ENCODE measurements at regions not wholly inside any gene's neighbourhood (a gene's known extent, or its start where the extent isn't known, plus 50 kb on each side); places are given as distances from the start of the nearest gene placed in this dataset.

GRCh38 chr2:120667981-120668380 is 67.7 kb upstream of the GLI2 start:
- H2AFZ ChIP-seq (ENCODE audit: low read depth, low read length) = no peak overlapping the region
- H3K36me3 ChIP-seq (ENCODE audit: insufficient read depth, low read length) = no peaks in the 10 kb centered on the region
- no peak overlapping the region for H3K4me3 ChIP-seq (ENCODE audit: insufficient read depth, low read depth, low read length)
- no peaks in the 10 kb centered on the region for H3K79me2 ChIP-seq (ENCODE audit: insufficient read depth, low read length)
- H3K9me3 ChIP-seq (ENCODE audit: insufficient read depth, low read depth, low read length) = peaks cover 5% of the 10 kb centered on the region
- no peak for FAIRE-seq
- Mint-ChIP-seq H3K4me3 (ENCODE audit: unreplicated experiment) (no peak overlapping the region), H3K27ac (ENCODE audit: unreplicated experiment) (no peak overlapping the region), H3K4me1 (ENCODE audit: low read depth, unreplicated experiment) (peaks cover 2% of the 10 kb centered on the region), H3K9me3 (ENCODE audit: unreplicated experiment) (peaks cover 42% of the 10 kb centered on the region), H3K27me3 (ENCODE audit: low read depth, unreplicated experiment) (peaks cover 31% of the 10 kb centered on the region), H3K36me3 (ENCODE audit: low read depth, unreplicated experiment) (peaks cover 4% of the 10 kb centered on the region)
- H3K27me3 ChIP-seq (ENCODE audit: insufficient read depth, low read length) = no peaks in the 10 kb centered on the region
- no peak for DNase-seq (ENCODE audit: low read depth)
- TF ChIP-seq CTCF (IDR thresholded peaks at IDR 0.05; ENCODE audit: insufficient read depth, low read depth, low read length) = no peak
- TF ChIP-seq EZH2 (IDR thresholded peaks at IDR 0.05; ENCODE audit: insufficient read depth, low read length) = no peak
- no peak overlapping the region for H3K9ac ChIP-seq (ENCODE audit: low read length)
- H3K4me1 ChIP-seq (ENCODE audit: insufficient read depth, low read length) = peaks cover 7% of the 10 kb centered on the region
- H4K20me1 ChIP-seq (ENCODE audit: insufficient read depth, low read length) = no peaks in the 10 kb centered on the region
- no peak overlapping the region for H3K4me2 ChIP-seq (ENCODE audit: low read length)
- H3K27ac ChIP-seq (ENCODE audit: low read depth, low read length) = no peak overlapping the region

GRCh38 chr2:120669121-120669952 is 66.3 kb upstream of the GLI2 start:
- peaks cover 7% of the 10 kb centered on the region for H3K4me1 ChIP-seq (ENCODE audit: insufficient read depth, low read length)
- Mint-ChIP-seq H3K27ac (ENCODE audit: unreplicated experiment) (no peak overlapping the region), H3K27me3 (ENCODE audit: low read depth, unreplicated experiment) (peaks cover 41% of the 10 kb centered on the region), H3K36me3 (ENCODE audit: low read depth, unreplicated experiment) (peaks cover 4% of the 10 kb centered on the region), H3K4me1 (ENCODE audit: low read depth, unreplicated experiment) (peaks cover 2% of the 10 kb centered on the region), H3K4me3 (ENCODE audit: unreplicated experiment) (no peak overlapping the region), H3K9me3 (ENCODE audit: unreplicated experiment) (peaks cover 42% of the 10 kb centered on the region)
- no peaks in the 10 kb centered on the region for H3K36me3 ChIP-seq (ENCODE audit: insufficient read depth, low read length)
- H3K9me3 ChIP-seq (ENCODE audit: insufficient read depth, low read depth, low read length) = peaks cover 5% of the 10 kb centered on the region
- H3K27me3 ChIP-seq (ENCODE audit: insufficient read depth, low read length) = no peaks in the 10 kb centered on the region
- peak; percentile 33 for TF ChIP-seq CTCF (IDR thresholded peaks at IDR 0.05; ENCODE audit: insufficient read depth, low read depth, low read length)
- no peak for TF ChIP-seq EZH2 (IDR thresholded peaks at IDR 0.05; ENCODE audit: insufficient read depth, low read length)
- H3K79me2 ChIP-seq (ENCODE audit: insufficient read depth, low read length) = no peaks in the 10 kb centered on the region
- H3K4me2 ChIP-seq (ENCODE audit: low read length) = peak overlapping the region; percentile 13
- no peaks in the 10 kb centered on the region for H4K20me1 ChIP-seq (ENCODE audit: insufficient read depth, low read length)
- H3K27ac ChIP-seq (ENCODE audit: low read depth, low read length) = no peak overlapping the region
- FAIRE-seq (no peak), DNase-seq (ENCODE audit: low read depth) (peak; percentile 54)
- H3K4me3 ChIP-seq (ENCODE audit: insufficient read depth, low read depth, low read length) = no peak overlapping the region
- H2AFZ ChIP-seq (ENCODE audit: low read depth, low read length) = peak overlapping the region; percentile 23
- no peak overlapping the region for H3K9ac ChIP-seq (ENCODE audit: low read length)

- H3K9me3 Mint-ChIP-seq (ENCODE audit: unreplicated experiment) = peaks cover 36% of the 10 kb centered on the region
- Histone ChIP-seq H4K20me1 (ENCODE audit: insufficient read depth, low read length) (no peaks in the 10 kb centered on the region), H3K27ac (ENCODE audit: low read depth, low read length) (no peak overlapping the region), H3K4me3 (ENCODE audit: insufficient read depth, low read depth, low read length) (no peak overlapping the region), H3K9ac (ENCODE audit: low read length) (no peak overlapping the region), H3K27me3 (ENCODE audit: insufficient read depth, low read length) (no peaks in the 10 kb centered on the region), H3K79me2 (ENCODE audit: insufficient read depth, low read length) (no peaks in the 10 kb centered on the region), H3K4me2 (ENCODE audit: low read length) (peak overlapping the region; percentile 13), H3K4me1 (ENCODE audit: insufficient read depth, low read length) (peaks cover 7% of the 10 kb centered on the region), H3K36me3 (ENCODE audit: insufficient read depth, low read length) (no peaks in the 10 kb centered on the region), H3K9me3 (ENCODE audit: insufficient read depth, low read depth, low read length) (peaks cover 5% of the 10 kb centered on the region), H2AFZ (ENCODE audit: low read depth, low read length) (no peak overlapping the region)
- peaks cover 42% of the 10 kb centered on the region for H3K27me3 Mint-ChIP-seq (ENCODE audit: low read depth, unreplicated experiment)
- no peak overlapping the region for H3K4me3 Mint-ChIP-seq (ENCODE audit: unreplicated experiment)
- H3K36me3 Mint-ChIP-seq (ENCODE audit: low read depth, unreplicated experiment) = peaks cover 4% of the 10 kb centered on the region
- DNase-seq (ENCODE audit: low read depth) (no peak), FAIRE-seq (no peak)
- peaks cover 5% of the 10 kb centered on the region for H3K4me1 Mint-ChIP-seq (ENCODE audit: low read depth, unreplicated experiment)
- H3K27ac Mint-ChIP-seq (ENCODE audit: unreplicated experiment) = no peak overlapping the region
- no peak for TF ChIP-seq CTCF (IDR thresholded peaks at IDR 0.05; ENCODE audit: insufficient read depth, low read depth, low read length)
- no peak for TF ChIP-seq EZH2 (IDR thresholded peaks at IDR 0.05; ENCODE audit: insufficient read depth, low read length)
These were observed 65.7 kb upstream of the GLI2 start for GRCh38 chr2:120669971-120670370.

Data from astrocyte (in vitro differentiated cells and primary cell).